Mesothelial cell of epicardium (in vitro differentiated cells): ENCODE measurements at regions not wholly inside any gene's neighbourhood (a gene's known extent, or its start where the extent isn't known, plus 50 kb on each side); places are given as distances from the start of the nearest gene placed in this dataset.
A peak's percentile ranks its signal among the peaks of the same experiment; 100 is the strongest.

Experiments
- DNase-seq, 2 experiments: peaks; one replicate each; pipeline ENCODE4 v3.0.0; 2021; ENCODE audit warnings: low spot score in 2 of 2; ENCODE audit not compliant: unreplicated experiment in 2 of 2
- H3K27ac Mint-ChIP-seq: 2 replicates; pipeline ENCODE4 v1.8.0; 2021; ENCODE audit warnings: mixed read lengths
- H3K27me3 Mint-ChIP-seq: 2 replicates; pipeline ENCODE4 v1.8.0; 2021; ENCODE audit warnings: low read depth, mixed read lengths
- H3K36me3 Mint-ChIP-seq: 2 replicates; pipeline ENCODE4 v1.8.0; 2021; ENCODE audit warnings: mixed read lengths
- H3K4me1 Mint-ChIP-seq: 2 replicates; pipeline ENCODE4 v1.8.0; 2021; ENCODE audit warnings: mixed read lengths
- H3K4me3 Mint-ChIP-seq: 2 replicates; pipeline ENCODE4 v1.8.0; 2021; ENCODE audit warnings: mild to moderate bottlenecking, moderate library complexity, mixed read lengths
- H3K9me3 Mint-ChIP-seq: 2 replicates; pipeline ENCODE4 v1.8.0; 2021; ENCODE audit warnings: mixed read lengths
- TF ChIP-seq, protein P1 (sequence below): fragments of 200-600 bp; sonication (generic); IDR thresholded peaks from one replicate; pipeline ENCODE4 v1.5.0; 2021; ENCODE audit warnings: antibody characterized with exemption; ENCODE audit not compliant: unreplicated experiment

- Mint-ChIP-seq H3K4me3 (no peak overlapping the region), H3K27ac (peak overlapping the region; percentile 83), H3K4me1 (peaks cover 53% of the 10 kb centered on the region), H3K36me3 (no peaks in the 10 kb centered on the region), H3K9me3 (no peaks in the 10 kb centered on the region), H3K27me3 (no peaks in the 10 kb centered on the region)
- TF ChIP-seq, protein P1, sequence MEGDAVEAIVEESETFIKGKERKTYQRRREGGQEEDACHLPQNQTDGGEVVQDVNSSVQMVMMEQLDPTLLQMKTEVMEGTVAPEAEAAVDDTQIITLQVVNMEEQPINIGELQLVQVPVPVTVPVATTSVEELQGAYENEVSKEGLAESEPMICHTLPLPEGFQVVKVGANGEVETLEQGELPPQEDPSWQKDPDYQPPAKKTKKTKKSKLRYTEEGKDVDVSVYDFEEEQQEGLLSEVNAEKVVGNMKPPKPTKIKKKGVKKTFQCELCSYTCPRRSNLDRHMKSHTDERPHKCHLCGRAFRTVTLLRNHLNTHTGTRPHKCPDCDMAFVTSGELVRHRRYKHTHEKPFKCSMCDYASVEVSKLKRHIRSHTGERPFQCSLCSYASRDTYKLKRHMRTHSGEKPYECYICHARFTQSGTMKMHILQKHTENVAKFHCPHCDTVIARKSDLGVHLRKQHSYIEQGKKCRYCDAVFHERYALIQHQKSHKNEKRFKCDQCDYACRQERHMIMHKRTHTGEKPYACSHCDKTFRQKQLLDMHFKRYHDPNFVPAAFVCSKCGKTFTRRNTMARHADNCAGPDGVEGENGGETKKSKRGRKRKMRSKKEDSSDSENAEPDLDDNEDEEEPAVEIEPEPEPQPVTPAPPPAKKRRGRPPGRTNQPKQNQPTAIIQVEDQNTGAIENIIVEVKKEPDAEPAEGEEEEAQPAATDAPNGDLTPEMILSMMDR = no peak
- DNase-seq = no peak
These were observed 112.2 kb downstream of the DISP1 start for GRCh38 chr1:222927031-222927430.

DNA sequence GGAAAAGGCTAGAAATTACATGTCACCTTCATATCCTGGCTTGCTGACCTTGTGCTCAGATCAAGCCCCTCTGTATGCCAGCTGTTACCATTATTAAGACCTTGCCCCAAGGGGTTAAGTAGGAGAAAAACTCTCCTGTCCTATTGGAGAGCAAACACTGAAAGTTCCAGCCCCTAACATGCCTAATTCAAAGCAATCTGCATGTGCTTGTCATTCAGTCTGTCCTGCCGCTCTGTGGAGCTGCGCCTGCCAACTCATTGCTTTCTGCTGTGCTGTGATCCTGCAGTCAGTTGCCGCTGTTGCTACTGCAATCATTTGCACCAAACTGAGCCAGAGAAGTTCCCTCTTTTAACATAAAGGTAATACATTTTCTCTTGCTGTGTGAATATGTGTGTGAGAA lies 113.4 kb downstream of the DISP1 start:
- peak overlapping the region; percentile 83 for H3K27ac Mint-ChIP-seq
- TF ChIP-seq, protein P1 = no peak
- peak; percentile 25 to 42 for DNase-seq
- H3K4me1 Mint-ChIP-seq = peaks cover 65% of the 10 kb centered on the region
- H3K27me3 Mint-ChIP-seq = no peaks in the 10 kb centered on the region
- peak overlapping the region; percentile 82 for H3K4me3 Mint-ChIP-seq
- no peaks in the 10 kb centered on the region for H3K9me3 Mint-ChIP-seq
- H3K36me3 Mint-ChIP-seq = no peaks in the 10 kb centered on the region

GRCh38 chr1:222930070-222930469 lies 115.2 kb downstream of the DISP1 start:
- peak overlapping the region; percentile 89 for H3K27ac Mint-ChIP-seq
- TF ChIP-seq, protein P1 = no peak
- peaks cover 80% of the 10 kb centered on the region for H3K4me1 Mint-ChIP-seq
- no peaks in the 10 kb centered on the region for H3K9me3 Mint-ChIP-seq
- no peaks in the 10 kb centered on the region for H3K27me3 Mint-ChIP-seq
- no peaks in the 10 kb centered on the region for H3K36me3 Mint-ChIP-seq
- peak overlapping the region; percentile 77 for H3K4me3 Mint-ChIP-seq
- DNase-seq = no peak

DNA sequence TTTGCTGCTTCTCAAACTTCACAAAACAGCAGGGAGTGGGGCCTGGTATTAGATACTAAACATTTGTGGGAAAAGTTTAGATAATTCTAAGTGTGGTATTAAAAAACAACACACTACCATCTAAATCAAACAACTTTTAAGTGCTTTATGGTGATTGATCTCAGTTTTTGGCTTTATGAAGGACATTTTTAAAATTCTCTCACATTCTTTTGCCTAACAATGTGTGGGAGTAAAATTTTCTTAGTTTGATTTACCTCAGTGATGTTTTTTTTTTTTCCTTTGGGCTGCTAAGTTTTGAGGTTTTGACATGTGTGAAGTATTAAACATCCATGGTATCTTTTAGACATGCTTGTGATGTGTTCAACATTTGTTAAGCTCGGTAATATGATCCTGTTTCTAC lies 116.2 kb downstream of the DISP1 start:
- no peak for DNase-seq
- H3K27ac Mint-ChIP-seq = peak overlapping the region; percentile 89
- no peaks in the 10 kb centered on the region for H3K36me3 Mint-ChIP-seq
- no peaks in the 10 kb centered on the region for H3K9me3 Mint-ChIP-seq
- H3K4me1 Mint-ChIP-seq = peaks cover 81% of the 10 kb centered on the region
- no peaks in the 10 kb centered on the region for H3K27me3 Mint-ChIP-seq
- TF ChIP-seq, protein P1 = no peak
- peak overlapping the region; percentile 77 for H3K4me3 Mint-ChIP-seq

DNA sequence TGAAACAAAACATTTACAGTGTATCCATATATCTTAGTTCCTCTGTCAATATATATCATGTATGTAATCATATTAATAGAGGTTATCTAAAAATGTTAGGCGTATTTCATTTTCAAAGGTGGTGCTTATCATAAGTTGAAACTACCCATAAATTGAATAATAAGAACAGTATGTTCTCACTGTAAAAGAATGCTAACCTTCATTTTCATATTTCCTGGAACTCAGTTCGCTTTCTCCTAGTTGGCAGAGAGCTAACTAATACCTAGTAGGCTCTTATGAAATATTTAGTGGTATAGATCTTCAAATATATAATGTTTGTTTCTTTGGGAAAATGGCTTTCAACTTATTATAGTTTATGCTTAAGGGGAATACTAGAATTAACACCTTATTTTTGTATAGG lies 118.4 kb downstream of the DISP1 start:
- Mint-ChIP-seq H3K4me3 (peak overlapping the region; percentile 77), H3K27ac (peak overlapping the region; percentile 89), H3K36me3 (peaks cover 2% of the 10 kb centered on the region), H3K4me1 (peaks cover 59% of the 10 kb centered on the region), H3K9me3 (no peaks in the 10 kb centered on the region), H3K27me3 (no peaks in the 10 kb centered on the region)
- no peak for DNase-seq
- TF ChIP-seq, protein P1 = no peak
